ENCODE measurements at regions not wholly inside any gene's neighbourhood (a gene's known extent, or its start where the extent isn't known, plus 50 kb on each side); places are given as distances from the start of the nearest gene placed in this dataset.

DNA sequence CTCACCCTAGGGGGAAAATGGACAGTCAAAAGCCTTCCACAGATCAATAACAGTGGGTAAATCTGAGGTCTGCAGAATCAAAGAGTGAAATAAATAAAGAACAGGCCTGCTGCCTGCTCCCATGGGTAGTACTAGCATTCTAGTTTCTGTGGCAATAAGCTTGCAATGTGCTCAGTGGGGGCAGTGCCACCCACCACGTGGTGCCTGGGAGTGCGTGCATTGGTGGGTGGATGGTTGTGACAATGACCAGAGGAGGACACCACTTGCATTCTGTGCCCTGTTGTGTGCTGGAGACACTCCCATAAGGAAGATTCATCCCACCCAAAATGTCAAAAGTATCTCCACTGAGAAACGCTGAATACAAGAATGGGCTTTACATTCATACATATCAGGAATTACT lies 95.5 kb upstream of the NEDD9 start:
- Mint-ChIP-seq H3K4me3 (no peak overlapping the region), H3K4me1 (ENCODE audit: low read depth) (peaks cover 53% of the 10 kb centered on the region), H3K27ac (no peak overlapping the region), H3K27me3 (ENCODE audit: low read depth) (no peaks in the 10 kb centered on the region), H3K36me3 (ENCODE audit: low read depth) (peaks cover 42% of the 10 kb centered on the region), H3K9me3 (no peaks in the 10 kb centered on the region)
- DNase-seq (ENCODE audit: low spot score): no peak

DNA sequence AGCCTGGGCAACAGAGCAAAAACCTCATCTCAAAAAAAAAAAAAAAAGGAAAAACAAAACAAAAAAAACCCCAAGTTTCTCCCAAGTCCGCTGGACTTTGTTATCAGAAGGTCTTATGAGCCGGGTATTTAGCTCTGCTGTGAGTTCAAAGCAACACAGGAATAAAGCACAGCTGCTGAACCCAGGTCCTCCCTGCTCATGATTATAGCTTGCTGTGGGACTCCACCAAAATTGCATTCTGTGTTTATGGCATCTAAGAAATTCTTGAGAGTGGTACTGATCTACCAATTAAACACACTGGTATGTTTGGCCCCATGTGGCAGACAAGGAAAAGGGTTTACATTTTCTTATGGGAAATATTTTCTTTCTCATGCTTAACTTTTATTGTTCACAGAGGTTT lies 93.6 kb upstream of the NEDD9 start:
- no peak for DNase-seq (ENCODE audit: low spot score)
- Mint-ChIP-seq H3K4me1 (ENCODE audit: low read depth) (peaks cover 41% of the 10 kb centered on the region), H3K4me3 (no peak overlapping the region), H3K27me3 (ENCODE audit: low read depth) (no peaks in the 10 kb centered on the region), H3K9me3 (no peaks in the 10 kb centered on the region), H3K27ac (no peak overlapping the region), H3K36me3 (ENCODE audit: low read depth) (peaks cover 29% of the 10 kb centered on the region)

DNA sequence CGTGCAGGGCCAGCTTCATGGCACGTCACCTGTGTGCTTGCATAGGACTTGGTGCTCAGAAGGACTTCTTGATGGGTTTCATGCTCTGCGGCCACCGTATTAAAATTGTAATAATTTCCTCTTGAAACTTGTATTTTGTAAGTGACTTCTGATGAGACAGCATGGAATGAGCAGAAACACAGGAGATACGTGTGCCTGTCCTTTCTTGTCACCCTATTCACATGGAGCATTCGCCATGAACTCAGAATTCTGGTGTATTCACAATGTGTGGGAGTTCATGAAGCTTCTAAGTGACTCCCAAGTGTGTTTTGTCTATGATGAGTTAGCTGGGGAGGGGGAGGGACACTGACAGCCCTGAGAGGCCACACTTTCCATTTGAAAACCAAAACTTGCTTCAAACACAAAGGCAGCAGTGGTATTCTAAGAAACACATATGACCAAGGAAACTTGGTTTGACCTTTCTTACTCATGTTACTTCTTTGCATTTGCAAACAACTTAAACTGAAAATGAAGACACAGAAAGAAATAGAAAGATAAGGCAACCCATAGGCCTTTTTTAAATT lies 92.1 kb upstream of the NEDD9 start:
- H3K4me3 Mint-ChIP-seq: peak overlapping the region; percentile 53
- peak overlapping the region; percentile 78 for H3K27ac Mint-ChIP-seq
- peaks cover 32% of the 10 kb centered on the region for H3K4me1 Mint-ChIP-seq (ENCODE audit: low read depth)
- H3K27me3 Mint-ChIP-seq (ENCODE audit: low read depth): no peaks in the 10 kb centered on the region
- DNase-seq (ENCODE audit: low spot score): peak; percentile 79
- no peaks in the 10 kb centered on the region for H3K9me3 Mint-ChIP-seq
- H3K36me3 Mint-ChIP-seq (ENCODE audit: low read depth): peaks cover 36% of the 10 kb centered on the region

DNA sequence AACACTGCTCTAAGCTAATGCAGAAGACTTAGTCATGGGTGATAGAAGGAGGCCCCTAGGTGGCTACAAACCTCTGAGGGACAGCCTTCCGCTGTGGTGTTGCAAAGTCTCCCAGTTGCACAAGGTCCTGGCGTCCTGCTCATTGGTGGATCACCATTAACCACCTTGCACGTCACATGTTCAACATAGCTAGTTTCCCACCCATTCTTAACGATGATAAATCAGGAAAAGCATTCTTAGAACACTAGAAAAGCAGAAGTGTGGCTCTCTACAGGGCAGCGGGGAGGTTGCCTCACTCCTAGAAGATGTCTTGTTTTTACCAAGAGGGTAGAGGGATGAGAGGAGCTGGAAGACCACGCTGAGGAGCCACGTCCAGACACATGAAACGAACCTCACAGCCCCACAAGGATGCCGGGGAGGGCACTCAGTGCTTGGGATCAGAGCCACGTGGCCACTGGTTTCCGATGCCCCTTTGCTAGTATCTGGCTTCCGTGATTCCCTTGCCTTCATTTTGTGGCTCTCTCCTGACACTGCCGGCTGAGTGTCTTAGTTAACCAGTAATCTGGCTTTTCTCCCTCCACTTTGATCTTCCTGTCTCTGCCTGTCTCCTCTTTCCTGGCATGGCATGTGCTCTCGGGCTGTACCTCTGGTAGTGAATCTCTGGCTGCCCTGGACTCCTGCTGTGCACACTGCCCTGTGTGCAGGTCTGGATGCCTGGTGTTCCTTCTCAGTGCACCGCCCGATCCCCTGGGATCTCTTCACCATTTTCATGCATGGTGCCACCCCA lies 91.4 kb upstream of the NEDD9 start:
- no peak overlapping the region for H3K4me3 Mint-ChIP-seq
- H3K9me3 Mint-ChIP-seq: no peaks in the 10 kb centered on the region
- no peaks in the 10 kb centered on the region for H3K27me3 Mint-ChIP-seq (ENCODE audit: low read depth)
- DNase-seq (ENCODE audit: low spot score): no peak
- H3K4me1 Mint-ChIP-seq (ENCODE audit: low read depth): peaks cover 35% of the 10 kb centered on the region
- H3K36me3 Mint-ChIP-seq (ENCODE audit: low read depth): peaks cover 39% of the 10 kb centered on the region
- peak overlapping the region; percentile 78 for H3K27ac Mint-ChIP-seq

DNA sequence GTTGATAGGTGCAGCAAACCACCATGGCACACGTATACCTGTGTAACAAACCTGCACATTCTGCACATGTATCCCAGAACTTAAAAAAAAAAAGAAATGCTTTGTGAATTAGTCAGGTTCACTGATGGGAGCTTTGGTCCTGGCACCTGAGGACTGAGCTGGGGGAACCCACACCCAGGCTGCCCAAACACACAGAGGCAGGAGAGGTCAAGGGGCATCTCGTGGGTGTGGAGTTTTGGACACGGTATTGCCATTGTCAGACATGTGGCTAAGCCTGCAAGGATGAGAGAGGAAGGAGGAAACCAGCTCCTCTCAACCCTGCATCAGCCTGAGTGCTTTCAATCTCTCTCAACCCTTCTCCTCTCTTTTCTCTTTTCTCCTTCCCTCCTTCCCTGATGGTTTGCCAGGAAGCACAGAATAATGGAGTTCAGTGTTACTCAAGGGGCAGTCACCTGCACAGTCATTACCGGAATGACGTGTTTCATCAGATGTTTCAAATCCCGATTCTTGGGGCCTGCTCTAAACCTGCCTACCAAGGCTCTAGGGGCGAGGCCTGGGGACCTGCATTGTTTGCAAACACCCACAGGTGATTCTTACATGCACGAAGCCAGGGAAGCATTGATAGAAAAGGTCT lies 89.9 kb upstream of the NEDD9 start:
- Mint-ChIP-seq H3K4me1 (ENCODE audit: low read depth) (peaks cover 32% of the 10 kb centered on the region), H3K36me3 (ENCODE audit: low read depth) (peaks cover 36% of the 10 kb centered on the region), H3K27ac (peak overlapping the region; percentile 24), H3K4me3 (no peak overlapping the region), H3K27me3 (ENCODE audit: low read depth) (no peaks in the 10 kb centered on the region), H3K9me3 (no peaks in the 10 kb centered on the region)
- no peak for DNase-seq (ENCODE audit: low spot score)

DNA sequence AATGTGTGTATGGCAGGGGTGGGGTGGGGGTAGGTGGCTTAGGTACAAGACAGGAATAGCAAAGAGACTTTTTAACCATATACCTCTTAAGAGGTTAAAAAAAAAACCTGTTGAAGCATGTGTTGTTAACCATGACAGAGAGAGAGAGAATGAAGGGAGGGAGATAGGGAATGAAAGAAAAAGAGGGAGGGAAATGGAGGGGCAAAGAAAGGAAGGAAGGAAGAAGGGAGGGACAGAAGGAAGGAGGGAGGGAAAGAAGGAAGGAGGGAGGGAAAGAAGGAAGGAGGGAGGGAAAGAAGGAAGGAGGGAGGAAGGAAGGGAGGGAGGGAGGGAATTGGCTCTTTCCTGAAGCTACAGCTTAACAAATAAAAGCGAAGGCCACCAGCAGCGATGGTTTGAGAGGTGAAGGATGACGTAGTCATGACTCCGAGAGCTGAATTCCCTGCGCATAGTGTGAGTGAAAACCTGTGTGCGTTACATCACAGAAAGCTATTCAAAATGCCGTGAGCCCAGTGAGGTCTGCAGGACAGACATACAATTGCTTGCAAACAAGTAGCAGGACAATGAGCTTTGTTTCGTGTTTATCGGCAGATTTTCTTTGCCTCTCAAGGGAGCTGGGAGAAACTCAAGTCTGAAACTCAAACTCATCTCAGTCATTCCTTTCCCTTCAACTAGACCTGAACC lies 88.6 kb upstream of the NEDD9 start:
- Mint-ChIP-seq H3K27me3 (ENCODE audit: low read depth) (no peaks in the 10 kb centered on the region), H3K36me3 (ENCODE audit: low read depth) (peaks cover 40% of the 10 kb centered on the region), H3K4me1 (ENCODE audit: low read depth) (peaks cover 27% of the 10 kb centered on the region), H3K27ac (no peak overlapping the region), H3K4me3 (no peak overlapping the region), H3K9me3 (no peaks in the 10 kb centered on the region)
- DNase-seq (ENCODE audit: low spot score): no peak

DNA sequence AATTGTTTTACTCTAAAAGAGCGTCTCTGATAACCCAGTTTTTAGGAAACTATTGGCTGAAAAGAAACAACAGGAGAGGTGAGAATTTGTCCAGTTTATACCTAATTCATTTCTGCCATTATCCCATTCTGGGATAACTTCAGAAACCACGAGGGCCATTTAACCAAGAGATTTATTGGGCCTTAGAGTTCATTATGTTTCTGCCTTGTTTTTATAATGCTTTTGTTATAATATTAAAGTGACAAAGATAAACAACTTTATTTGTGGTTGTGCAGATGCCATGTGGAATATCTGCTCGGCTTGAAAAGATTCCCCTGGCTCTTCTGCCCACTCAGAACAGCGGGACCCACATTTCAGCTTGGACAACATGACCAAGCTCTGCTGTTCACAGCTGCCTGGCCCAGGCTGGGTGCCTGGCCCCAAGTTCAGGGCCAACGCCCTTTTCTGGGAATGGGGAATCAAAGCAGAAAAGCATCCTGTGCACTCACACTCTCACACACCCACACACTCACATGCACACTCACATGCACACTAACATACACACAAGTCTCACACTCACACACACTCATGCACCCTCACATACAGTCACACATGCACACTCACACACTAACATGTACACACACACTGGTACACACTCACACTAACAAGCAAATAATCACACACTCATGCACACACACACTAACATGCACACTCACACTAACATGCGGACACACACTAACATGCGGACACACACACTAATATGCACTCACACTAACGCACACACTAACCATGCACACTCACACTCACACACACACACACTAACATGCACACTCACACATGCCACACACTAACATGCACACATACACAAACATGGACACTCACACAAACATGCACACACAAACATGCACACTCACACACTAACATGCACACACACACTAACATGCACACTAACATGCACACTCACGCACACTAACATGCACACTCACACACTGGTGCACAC lies 86.7 kb upstream of the NEDD9 start:
- peaks cover 18% of the 10 kb centered on the region for H3K4me1 Mint-ChIP-seq (ENCODE audit: low read depth)

DNA sequence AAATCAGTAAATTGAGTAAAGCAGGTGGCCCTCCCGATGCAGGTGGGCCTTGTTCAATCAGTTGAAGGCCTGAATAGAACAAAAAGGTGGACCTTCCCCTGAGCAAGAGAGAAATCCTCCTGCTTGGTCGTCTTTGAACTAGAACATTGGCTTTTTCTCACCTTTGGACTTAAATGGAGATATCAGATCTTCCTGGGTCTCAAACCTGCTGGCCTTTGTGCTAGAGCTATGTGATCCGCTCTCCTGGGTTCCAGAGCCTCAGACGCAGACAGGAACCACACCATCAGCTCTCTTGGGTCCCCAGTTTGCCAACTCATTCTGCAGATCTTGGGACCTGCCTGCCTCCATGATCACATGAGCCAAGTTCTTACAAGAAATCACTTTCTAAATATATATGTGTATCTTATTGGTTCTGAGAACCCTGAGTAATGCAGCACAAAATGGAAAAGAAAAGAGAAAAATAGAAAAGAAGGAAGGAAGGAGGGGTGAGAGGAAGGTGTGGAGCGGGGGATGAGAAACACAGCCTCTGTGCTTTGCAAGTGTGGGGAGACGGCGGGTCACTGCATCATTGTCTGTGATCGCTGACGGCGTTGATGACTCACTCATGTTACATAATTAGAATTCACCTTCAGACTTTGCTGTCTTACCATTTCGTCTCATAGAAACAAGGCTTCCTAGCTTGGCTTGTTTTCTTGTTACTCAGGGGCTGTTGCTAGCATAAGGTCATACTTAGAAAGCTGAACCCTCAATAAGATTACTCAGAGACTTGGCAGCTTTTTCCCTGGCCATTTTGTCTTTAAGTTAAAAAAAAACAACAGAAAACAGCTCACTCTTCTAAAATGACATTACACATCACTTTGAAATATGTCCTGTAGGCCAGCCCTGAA lies 85.7 kb upstream of the NEDD9 start:
- peaks cover 50% of the 10 kb centered on the region for H3K36me3 Mint-ChIP-seq (ENCODE audit: low read depth)
- no peaks in the 10 kb centered on the region for H3K27me3 Mint-ChIP-seq (ENCODE audit: low read depth)
- peaks cover 15% of the 10 kb centered on the region for H3K4me1 Mint-ChIP-seq (ENCODE audit: low read depth)
- peaks cover 2% of the 10 kb centered on the region for H3K9me3 Mint-ChIP-seq
- H3K4me3 Mint-ChIP-seq: no peak overlapping the region
- peak overlapping the region; percentile 27 for H3K27ac Mint-ChIP-seq
- DNase-seq (ENCODE audit: low spot score): peak; percentile 54

More for the DNA sequence above, 86.7 kb upstream of the NEDD9 start:
- Mint-ChIP-seq H3K27me3 (ENCODE audit: low read depth) (no peaks in the 10 kb centered on the region), H3K4me3 (no peak overlapping the region), H3K36me3 (ENCODE audit: low read depth) (peaks cover 44% of the 10 kb centered on the region), H3K27ac (peak overlapping the region; percentile 4), H3K9me3 (no peaks in the 10 kb centered on the region)
- DNase-seq (ENCODE audit: low spot score): no peak

DNA sequence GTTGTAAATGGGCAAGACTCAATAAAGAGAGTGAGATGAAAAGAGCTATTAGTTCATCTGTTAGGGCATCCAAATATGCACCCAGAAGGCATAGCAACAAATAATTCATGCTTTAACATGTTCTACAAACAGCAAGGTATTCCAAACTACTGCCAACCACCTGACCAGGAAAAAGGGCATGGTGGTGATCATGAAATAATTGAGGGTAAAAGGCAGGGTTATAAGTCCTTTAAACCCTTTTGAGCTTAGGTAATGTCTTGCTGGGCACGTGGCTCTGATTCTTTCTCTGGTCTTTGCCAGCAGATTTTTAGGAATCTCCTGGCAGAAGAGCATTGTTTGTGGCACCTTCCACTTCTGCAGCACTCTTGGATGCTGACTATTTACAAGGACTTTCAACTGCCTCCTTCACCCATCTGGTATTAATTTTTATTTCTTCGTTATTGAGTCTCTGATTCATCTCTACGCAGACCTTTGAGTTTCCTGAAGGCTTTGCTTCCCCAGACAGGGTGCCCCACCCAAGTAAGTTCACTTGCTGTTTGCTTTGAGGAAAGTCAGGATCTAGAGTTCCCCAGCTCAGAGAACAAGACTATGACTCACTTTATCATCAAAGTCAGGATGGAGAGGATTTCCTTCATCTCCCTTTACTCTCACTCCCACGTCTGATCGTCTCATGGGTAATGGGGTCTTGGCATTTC lies 83.4 kb upstream of the NEDD9 start:
- Mint-ChIP-seq H3K4me1 (ENCODE audit: low read depth) (peaks cover 12% of the 10 kb centered on the region), H3K27ac (no peak overlapping the region), H3K4me3 (no peak overlapping the region)

DNA sequence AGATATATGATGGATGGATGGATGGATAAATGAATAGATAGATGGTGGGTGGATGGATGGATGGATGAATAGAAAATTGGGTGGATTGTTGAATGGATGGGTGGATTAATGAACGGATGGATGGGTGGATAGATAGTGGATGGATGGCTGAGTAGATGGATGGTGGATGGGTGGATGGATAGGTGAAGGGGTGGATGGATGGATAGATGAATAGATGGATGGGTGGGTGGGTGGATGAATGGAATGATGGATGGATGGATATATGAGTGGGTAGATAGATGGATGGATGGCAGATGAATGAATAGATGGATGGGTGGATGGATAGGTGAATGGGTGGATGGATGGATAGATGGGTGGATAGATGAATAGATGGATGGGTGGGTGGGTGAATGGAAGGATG lies 80.7 kb upstream of the NEDD9 start:
- Mint-ChIP-seq H3K9me3 (peaks cover 6% of the 10 kb centered on the region), H3K27me3 (ENCODE audit: low read depth) (no peaks in the 10 kb centered on the region), H3K27ac (no peak overlapping the region)

More for the DNA sequence above, 83.4 kb upstream of the NEDD9 start:
- Mint-ChIP-seq H3K27me3 (ENCODE audit: low read depth) (no peaks in the 10 kb centered on the region), H3K9me3 (peaks cover 6% of the 10 kb centered on the region), H3K36me3 (ENCODE audit: low read depth) (peaks cover 58% of the 10 kb centered on the region)
- DNase-seq (ENCODE audit: low spot score): no peak

DNA sequence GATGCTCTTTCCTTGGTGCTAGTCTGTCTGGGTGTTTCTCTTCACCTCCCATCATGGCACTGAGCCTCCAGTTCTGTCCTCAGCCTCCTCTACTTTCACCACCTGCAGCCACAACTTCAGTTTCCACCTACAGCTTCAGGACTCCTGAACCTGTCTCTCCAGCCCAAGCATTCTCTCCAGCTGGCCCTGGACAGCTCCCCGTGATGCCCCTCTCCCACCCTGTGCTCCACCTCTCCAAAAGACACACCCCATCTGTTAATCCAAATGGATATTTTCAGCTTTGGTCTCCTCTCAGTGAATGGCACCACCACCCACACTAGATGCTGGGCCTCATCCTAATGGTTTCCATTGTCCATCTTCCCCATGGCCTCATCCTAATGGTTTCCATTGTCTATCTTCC lies 79.5 kb upstream of the NEDD9 start:
- Mint-ChIP-seq H3K9me3 (peaks cover 6% of the 10 kb centered on the region), H3K36me3 (ENCODE audit: low read depth) (peaks cover 34% of the 10 kb centered on the region)

More for the DNA sequence above, 80.7 kb upstream of the NEDD9 start:
- Mint-ChIP-seq H3K4me1 (ENCODE audit: low read depth) (peaks cover 3% of the 10 kb centered on the region), H3K36me3 (ENCODE audit: low read depth) (peaks cover 41% of the 10 kb centered on the region), H3K4me3 (no peak overlapping the region)
- no peak for DNase-seq (ENCODE audit: low spot score)

More for the DNA sequence above, 79.5 kb upstream of the NEDD9 start:
- Mint-ChIP-seq H3K4me3 (no peak overlapping the region), H3K4me1 (ENCODE audit: low read depth) (peaks cover 6% of the 10 kb centered on the region), H3K27ac (no peak overlapping the region), H3K27me3 (ENCODE audit: low read depth) (no peaks in the 10 kb centered on the region)
- no peak for DNase-seq (ENCODE audit: low spot score)

All from T-helper 2 cell treated with Interferon-gamma antibody and Interleukin-4, amounts not matched to agents 5 μg/mL and 100 μg/mL, for 36 hours (primary cell).